HL-60 (cell line): ENCODE measurements at regions not wholly inside any gene's neighbourhood (a gene's known extent, or its start where the extent isn't known, plus 50 kb on each side); places are given as distances from the start of the nearest gene placed in this dataset.

ENCODE experiments used
- DNase-seq, 2 experiments: peaks; one replicate each; pipeline ENCODE4 v3.0.0-alpha.2; 2010 to 2020; ENCODE audit warnings: low read depth in 1 of 2, low spot score in 1 of 2
- H3K27ac ChIP-seq: fragments of 250-450 bp; sonication (Bioruptor Pico); replicated peaks from 2 replicates; pipeline ENCODE4 v1.5.1; 2020; ENCODE audit warnings: mild to moderate bottlenecking, moderate library complexity
- H3K27me3 ChIP-seq: fragments of 250-450 bp; sonication (Bioruptor Pico); 2 replicates; pipeline ENCODE4 v1.5.1; 2021; ENCODE audit warnings: mild to moderate bottlenecking, moderate library complexity; ENCODE audit not compliant: insufficient read depth, poor library complexity, severe bottlenecking
- H3K4me3 ChIP-seq: replicated peaks from 2 replicates; pipeline ENCODE4 v1.5.1; 2011; ENCODE audit warnings: mild to moderate bottlenecking, control low read depth, low read length; ENCODE audit not compliant: insufficient read depth
- CTCF ChIP-seq: IDR thresholded peaks from one replicate; pipeline ENCODE4 v1.5.1; 2011; ENCODE audit warnings: low read length, control low read depth, inconsistent platforms; ENCODE audit not compliant: insufficient read depth
- GABPA ChIP-seq: IDR thresholded peaks from 2 replicates; pipeline ENCODE4 v1.6.1; 2012; ENCODE audit warnings: low read depth
- POLR2AphosphoS5 ChIP-seq: IDR thresholded peaks from 2 replicates; pipeline ENCODE4 v1.6.1; 2012; ENCODE audit warnings: low read depth
- REST ChIP-seq: IDR thresholded peaks from 2 replicates; pipeline ENCODE4 v1.6.1; 2012; ENCODE audit warnings: low read depth; ENCODE audit not compliant: insufficient replicate concordance
- SPI1 ChIP-seq: IDR thresholded peaks from 2 replicates; pipeline ENCODE4 v1.6.1; 2012; ENCODE audit warnings: low read depth, mild to moderate bottlenecking, borderline replicate concordance

GRCh38 chr6:63471654-63472053 is 100.6 kb upstream of the LOC128125822 start:
- DNase-seq = no peak

GRCh38 chr6:63475707-63476106 is 96.6 kb upstream of the LOC128125822 start:
- DNase-seq = no peak
- Histone ChIP-seq H3K27me3 (no peaks in the 10 kb centered on the region), H3K27ac (no peak overlapping the region), H3K4me3 (no peak overlapping the region)
- TF ChIP-seq CTCF (no peak), REST (no peak), POLR2AphosphoS5 (no peak), SPI1 (no peak), GABPA (no peak)

More at GRCh38 chr6:63471654-63472053, 100.6 kb upstream of the LOC128125822 start:
- TF ChIP-seq CTCF = no peak
- no peak for TF ChIP-seq POLR2AphosphoS5
- TF ChIP-seq GABPA = no peak
- no peak for TF ChIP-seq REST
- TF ChIP-seq SPI1 = no peak
- H3K27ac ChIP-seq = no peak overlapping the region
- H3K27me3 ChIP-seq = no peaks in the 10 kb centered on the region
- no peak overlapping the region for H3K4me3 ChIP-seq

- Histone ChIP-seq H3K27ac (no peak overlapping the region), H3K4me3 (no peak overlapping the region), H3K27me3 (no peaks in the 10 kb centered on the region)
- peak in 1 of 2 experiments; percentile 10 for DNase-seq
- TF ChIP-seq SPI1 (0 out of 2 replicates have a peak, but pooled peaks have one; percentile 11), GABPA (no peak)
Observed at GRCh38 chr6:63476302-63476701, 96.0 kb upstream of the LOC128125822 start.

GRCh38 chr6:63477422-63478040 is 94.7 kb upstream of the LOC128125822 start:
- no peaks in the 10 kb centered on the region for H3K27me3 ChIP-seq
- no peak overlapping the region for H3K27ac ChIP-seq
- TF ChIP-seq POLR2AphosphoS5 (no peak), CTCF (no peak), REST (no peak), SPI1 (no peak), GABPA (no peak)
- H3K4me3 ChIP-seq = no peak overlapping the region
- no peak for DNase-seq
